OCI-LY7 (cell line): ENCODE measurements at regions not wholly inside any gene's neighbourhood (a gene's known extent, or its start where the extent isn't known, plus 50 kb on each side); places are given as distances from the start of the nearest gene placed in this dataset.

ENCODE experiments used
- BruUV-seq: library from RNA; stranded (reverse); fragments of 400-500 nt; replicated peaks from 2 replicates; lab custom pipeline; 2021; lab: Mats Ljungman, UMichigan
- CTCF ChIA-PET: fragments of 300-600 bp; sonication (Branson Sonifier 250); formaldehyde crosslinking; loops from one replicate; lab custom pipeline; 2022; ENCODE audit warnings: antibody characterized with exemption; ENCODE audit not compliant: unreplicated experiment; lab: Charles Lee
- POLR2A ChIA-PET: fragments of 300-600 bp; sonication (Branson Sonifier 250); formaldehyde crosslinking; loops from one replicate; lab custom pipeline; 2022; ENCODE audit warnings: antibody characterized with exemption; lab: Charles Lee
- DNase-seq: peaks from one replicate; pipeline ENCODE4 v3.0.0-alpha.2; 2015; ENCODE audit warnings: low spot score
- H2AFZ ChIP-seq: fragments of 200-600 bp; sonication (generic), shearing (Covaris generic); 2 replicates; pipeline ENCODE4 v1.6.1; 2014; ENCODE audit warnings: mild to moderate bottlenecking, antibody characterized with exemption, low read length, moderate library complexity
- H3K27ac ChIP-seq: fragments of 200-600 bp; sonication (generic); 2 replicates; pipeline ENCODE4 v1.5.1; 2014; ENCODE audit warnings: mixed run types, low read depth, mild to moderate bottlenecking, moderate library complexity, low read length, inconsistent platforms; ENCODE audit not compliant: poor library complexity, severe bottlenecking
- H3K36me3 ChIP-seq: fragments of 200-600 bp; sonication (generic); 2 replicates; pipeline ENCODE4 v1.6.1; 2014; ENCODE audit warnings: mild to moderate bottlenecking, antibody characterized with exemption, low read length, moderate library complexity, mixed read lengths; ENCODE audit not compliant: insufficient read depth
- H3K4me1 ChIP-seq: fragments of 200-600 bp; sonication (generic); 2 replicates; pipeline ENCODE4 v1.5.1; 2014; ENCODE audit warnings: mild to moderate bottlenecking, low read length; ENCODE audit not compliant: insufficient read depth, poor library complexity, severe bottlenecking
- H3K4me2 ChIP-seq: fragments of 200-600 bp; sonication (generic); 2 replicates; pipeline ENCODE4 v1.6.1; 2014; ENCODE audit warnings: mild to moderate bottlenecking, low read length
- H3K4me3 ChIP-seq: fragments of 200-600 bp; sonication (generic); 2 replicates; pipeline ENCODE4 v1.5.1; 2014; ENCODE audit warnings: mild to moderate bottlenecking, low read depth, low read length; ENCODE audit not compliant: poor library complexity, severe bottlenecking
- H3K79me2 ChIP-seq: fragments of 200-600 bp; sonication (generic); 2 replicates; pipeline ENCODE4 v1.6.1; 2016; ENCODE audit warnings: low read depth, mild to moderate bottlenecking, low read length, moderate library complexity, mixed read lengths; ENCODE audit not compliant: insufficient read depth
- H3K9me2 ChIP-seq: fragments of 200-600 bp; sonication (generic); 2 replicates; pipeline ENCODE4 v1.6.1; 2016; ENCODE audit warnings: mild to moderate bottlenecking, low read length, mixed read lengths; ENCODE audit not compliant: insufficient read depth
- H3K9me3 ChIP-seq: fragments of 200-600 bp; sonication (generic); 2 replicates; pipeline ENCODE4 v1.6.1; 2014; ENCODE audit warnings: mild to moderate bottlenecking, mixed run types, low read length, mixed read lengths
- H4K20me1 ChIP-seq: fragments of 200-600 bp; sonication (generic); 2 replicates; pipeline ENCODE4 v1.6.1; 2014; ENCODE audit warnings: mild to moderate bottlenecking, antibody characterized with exemption, low read length, moderate library complexity, mixed read lengths; ENCODE audit not compliant: insufficient read depth
- EZH2phosphoT487 ChIP-seq: fragments of 200-600 bp; sonication (generic); IDR thresholded peaks from 2 replicates; pipeline ENCODE4 v1.6.1; 2018; ENCODE audit warnings: low read depth, borderline replicate concordance, mild to moderate bottlenecking, mixed run types, antibody characterized with exemption, low read length, moderate library complexity, mixed read lengths
- intact Hi-C: fragments of 100-400 bp; cut with micrococcal nuclease; formaldehyde crosslinking; loops from one replicate; pipeline ENCODE4 v1.10.0; 2022; ENCODE audit not compliant: unreplicated experiment
- TF ChIP-seq, protein P1 (sequence below): fragments of 200-600 bp; sonication (generic); conservative IDR thresholded peaks from 2 replicates; pipeline ENCODE4 v1.5.1; 2014; ENCODE audit warnings: mild to moderate bottlenecking, antibody characterized with exemption, low read length, moderate library complexity, mixed read lengths

DNA sequence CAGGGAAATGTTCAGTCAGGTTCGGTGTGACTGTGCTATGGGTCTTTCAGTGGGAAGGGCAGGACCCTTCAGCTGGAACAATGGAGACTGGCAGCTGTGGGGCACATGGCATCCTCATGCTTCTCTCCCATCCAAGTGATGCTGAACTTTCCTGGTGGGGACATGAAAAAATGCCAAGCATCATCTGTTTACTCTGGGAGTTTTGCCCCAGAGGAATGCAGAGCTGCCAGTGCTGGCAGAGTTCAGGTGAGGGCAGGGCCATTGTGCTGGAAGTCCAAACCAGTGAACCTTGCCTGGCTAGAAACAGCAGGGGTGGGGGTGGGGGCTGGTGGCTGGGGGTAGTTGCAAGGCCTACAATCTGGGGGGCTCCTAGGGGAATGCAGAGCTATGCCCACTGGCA lies 1320.6 kb downstream of the PCDH9 start:
- DNase-seq, result no peak
- no peak overlapping the region for H3K27ac ChIP-seq
- no peak overlapping the region for H2AFZ ChIP-seq
- intact Hi-C loops, result no loop called here
- H3K79me2 ChIP-seq, result no peaks in the 10 kb centered on the region
- no TSS peak for BruUV-seq
- H3K36me3 ChIP-seq, result no peaks in the 10 kb centered on the region
- H3K4me2 ChIP-seq, result no peak overlapping the region
- ChIA-PET CTCF (no interaction called here), POLR2A (interaction anchor here (0.6 to 1.1 kb wide), 3 partner anchors 10 to 1322 kb away, joined by 3 read pairs; no protein-coding TSS in a partner anchor)
- H3K9me2 ChIP-seq, result no peaks in the 10 kb centered on the region
- TF ChIP-seq EZH2phosphoT487, result no peak
- TF ChIP-seq, protein P1, sequence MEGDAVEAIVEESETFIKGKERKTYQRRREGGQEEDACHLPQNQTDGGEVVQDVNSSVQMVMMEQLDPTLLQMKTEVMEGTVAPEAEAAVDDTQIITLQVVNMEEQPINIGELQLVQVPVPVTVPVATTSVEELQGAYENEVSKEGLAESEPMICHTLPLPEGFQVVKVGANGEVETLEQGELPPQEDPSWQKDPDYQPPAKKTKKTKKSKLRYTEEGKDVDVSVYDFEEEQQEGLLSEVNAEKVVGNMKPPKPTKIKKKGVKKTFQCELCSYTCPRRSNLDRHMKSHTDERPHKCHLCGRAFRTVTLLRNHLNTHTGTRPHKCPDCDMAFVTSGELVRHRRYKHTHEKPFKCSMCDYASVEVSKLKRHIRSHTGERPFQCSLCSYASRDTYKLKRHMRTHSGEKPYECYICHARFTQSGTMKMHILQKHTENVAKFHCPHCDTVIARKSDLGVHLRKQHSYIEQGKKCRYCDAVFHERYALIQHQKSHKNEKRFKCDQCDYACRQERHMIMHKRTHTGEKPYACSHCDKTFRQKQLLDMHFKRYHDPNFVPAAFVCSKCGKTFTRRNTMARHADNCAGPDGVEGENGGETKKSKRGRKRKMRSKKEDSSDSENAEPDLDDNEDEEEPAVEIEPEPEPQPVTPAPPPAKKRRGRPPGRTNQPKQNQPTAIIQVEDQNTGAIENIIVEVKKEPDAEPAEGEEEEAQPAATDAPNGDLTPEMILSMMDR, result no peak
- no peak overlapping the region for H3K4me3 ChIP-seq
- H3K9me3 ChIP-seq, result no peaks in the 10 kb centered on the region
- no peaks in the 10 kb centered on the region for H4K20me1 ChIP-seq
- H3K4me1 ChIP-seq, result no peaks in the 10 kb centered on the region

DNA sequence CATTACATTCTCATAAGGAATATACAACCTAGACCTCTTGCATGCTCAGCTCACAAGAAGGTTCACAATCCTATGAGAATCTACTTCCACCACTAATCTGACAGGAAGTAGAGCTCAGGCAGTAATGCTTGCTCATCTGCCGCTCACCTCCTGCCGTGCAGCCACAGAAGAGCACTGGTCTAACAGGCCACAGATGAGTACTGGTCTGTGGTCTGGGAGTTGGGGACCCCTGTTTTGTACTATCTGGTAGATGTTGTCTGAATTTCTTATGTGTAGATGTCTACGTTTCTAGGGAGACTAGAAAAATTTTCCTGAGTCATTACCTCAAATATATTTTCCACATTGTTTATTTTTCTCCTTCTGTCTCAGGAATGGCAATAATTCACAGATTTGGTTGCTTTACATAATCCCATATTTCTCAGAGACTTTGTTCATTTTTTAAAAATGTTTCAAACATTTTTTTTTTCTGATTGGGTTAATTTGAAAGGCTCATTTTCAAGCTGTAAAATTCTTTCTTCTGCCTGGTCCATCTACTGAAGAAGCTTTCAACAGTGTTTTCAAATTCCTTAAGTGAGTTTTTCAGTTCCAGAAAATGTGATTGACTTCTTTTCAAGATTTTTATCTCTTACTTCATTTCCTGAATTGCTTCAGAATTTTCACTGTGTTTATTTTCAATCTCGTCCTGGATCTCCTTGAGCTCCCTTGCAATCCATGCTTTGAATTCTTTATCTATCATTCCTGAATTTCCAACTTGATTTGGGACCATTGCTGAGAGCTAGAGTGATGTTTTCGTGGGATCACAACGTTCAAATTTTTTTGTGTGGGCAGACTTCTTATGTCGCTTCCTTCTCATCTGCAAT lies 1322.2 kb downstream of the PCDH9 start:
- DNase-seq, result no peak
- CTCF ChIA-PET, result no interaction called here
- no TSS peak for BruUV-seq

More for the DNA sequence above, 1322.2 kb downstream of the PCDH9 start:
- no peak overlapping the region for H3K27ac ChIP-seq
- no peak overlapping the region for H3K4me2 ChIP-seq
- intact Hi-C loops, result no loop called here
- H3K4me3 ChIP-seq, result no peak overlapping the region
- H3K4me1 ChIP-seq, result no peaks in the 10 kb centered on the region
- H3K9me3 ChIP-seq, result no peaks in the 10 kb centered on the region
- H3K9me2 ChIP-seq, result no peaks in the 10 kb centered on the region
- no peaks in the 10 kb centered on the region for H3K79me2 ChIP-seq
- no peaks in the 10 kb centered on the region for H3K36me3 ChIP-seq
- H2AFZ ChIP-seq, result no peak overlapping the region
- POLR2A ChIA-PET, result interaction anchor here (0.7 to 1.0 kb wide), 2 partner anchors 15 to 607 kb away, joined by 3 to 5 read pairs; no protein-coding TSS in a partner anchor
- no peaks in the 10 kb centered on the region for H4K20me1 ChIP-seq
- TF ChIP-seq EZH2phosphoT487, result no peak
- TF ChIP-seq, protein P1, result no peak
